OCI-LY7 (cell line): ENCODE measurements at regions not wholly inside any gene's neighbourhood (a gene's known extent, or its start where the extent isn't known, plus 50 kb on each side); places are given as distances from the start of the nearest gene placed in this dataset.

Source experiments
- BruUV-seq: library from RNA; stranded (reverse); fragments of 400-500 nt; replicated peaks from 2 replicates; lab custom pipeline; 2021; lab: Mats Ljungman, UMichigan
- CTCF ChIA-PET: fragments of 300-600 bp; sonication (Branson Sonifier 250); formaldehyde crosslinking; loops from one replicate; lab custom pipeline; 2022; ENCODE audit warnings: antibody characterized with exemption; ENCODE audit not compliant: unreplicated experiment; lab: Charles Lee
- POLR2A ChIA-PET: fragments of 300-600 bp; sonication (Branson Sonifier 250); formaldehyde crosslinking; loops from one replicate; lab custom pipeline; 2022; ENCODE audit warnings: antibody characterized with exemption; lab: Charles Lee
- DNase-seq: peaks from one replicate; pipeline ENCODE4 v3.0.0-alpha.2; 2015; ENCODE audit warnings: low spot score
- H2AFZ ChIP-seq: fragments of 200-600 bp; sonication (generic), shearing (Covaris generic); 2 replicates; pipeline ENCODE4 v1.6.1; 2014; ENCODE audit warnings: mild to moderate bottlenecking, antibody characterized with exemption, low read length, moderate library complexity
- H3K27ac ChIP-seq: fragments of 200-600 bp; sonication (generic); 2 replicates; pipeline ENCODE4 v1.5.1; 2014; ENCODE audit warnings: mixed run types, low read depth, mild to moderate bottlenecking, moderate library complexity, low read length, inconsistent platforms; ENCODE audit not compliant: poor library complexity, severe bottlenecking
- H3K36me3 ChIP-seq: fragments of 200-600 bp; sonication (generic); 2 replicates; pipeline ENCODE4 v1.6.1; 2014; ENCODE audit warnings: mild to moderate bottlenecking, antibody characterized with exemption, low read length, moderate library complexity, mixed read lengths; ENCODE audit not compliant: insufficient read depth
- H3K4me1 ChIP-seq: fragments of 200-600 bp; sonication (generic); 2 replicates; pipeline ENCODE4 v1.5.1; 2014; ENCODE audit warnings: mild to moderate bottlenecking, low read length; ENCODE audit not compliant: insufficient read depth, poor library complexity, severe bottlenecking
- H3K4me2 ChIP-seq: fragments of 200-600 bp; sonication (generic); 2 replicates; pipeline ENCODE4 v1.6.1; 2014; ENCODE audit warnings: mild to moderate bottlenecking, low read length
- H3K4me3 ChIP-seq: fragments of 200-600 bp; sonication (generic); 2 replicates; pipeline ENCODE4 v1.5.1; 2014; ENCODE audit warnings: mild to moderate bottlenecking, low read depth, low read length; ENCODE audit not compliant: poor library complexity, severe bottlenecking
- H3K79me2 ChIP-seq: fragments of 200-600 bp; sonication (generic); 2 replicates; pipeline ENCODE4 v1.6.1; 2016; ENCODE audit warnings: low read depth, mild to moderate bottlenecking, low read length, moderate library complexity, mixed read lengths; ENCODE audit not compliant: insufficient read depth
- H3K9me2 ChIP-seq: fragments of 200-600 bp; sonication (generic); 2 replicates; pipeline ENCODE4 v1.6.1; 2016; ENCODE audit warnings: mild to moderate bottlenecking, low read length, mixed read lengths; ENCODE audit not compliant: insufficient read depth
- H3K9me3 ChIP-seq: fragments of 200-600 bp; sonication (generic); 2 replicates; pipeline ENCODE4 v1.6.1; 2014; ENCODE audit warnings: mild to moderate bottlenecking, mixed run types, low read length, mixed read lengths
- H4K20me1 ChIP-seq: fragments of 200-600 bp; sonication (generic); 2 replicates; pipeline ENCODE4 v1.6.1; 2014; ENCODE audit warnings: mild to moderate bottlenecking, antibody characterized with exemption, low read length, moderate library complexity, mixed read lengths; ENCODE audit not compliant: insufficient read depth
- EZH2phosphoT487 ChIP-seq: fragments of 200-600 bp; sonication (generic); IDR thresholded peaks from 2 replicates; pipeline ENCODE4 v1.6.1; 2018; ENCODE audit warnings: low read depth, borderline replicate concordance, mild to moderate bottlenecking, mixed run types, antibody characterized with exemption, low read length, moderate library complexity, mixed read lengths
- intact Hi-C: fragments of 100-400 bp; cut with micrococcal nuclease; formaldehyde crosslinking; loops from one replicate; pipeline ENCODE4 v1.10.0; 2022; ENCODE audit not compliant: unreplicated experiment
- TF ChIP-seq, protein P1 (sequence below): fragments of 200-600 bp; sonication (generic); conservative IDR thresholded peaks from 2 replicates; pipeline ENCODE4 v1.5.1; 2014; ENCODE audit warnings: mild to moderate bottlenecking, antibody characterized with exemption, low read length, moderate library complexity, mixed read lengths

DNA sequence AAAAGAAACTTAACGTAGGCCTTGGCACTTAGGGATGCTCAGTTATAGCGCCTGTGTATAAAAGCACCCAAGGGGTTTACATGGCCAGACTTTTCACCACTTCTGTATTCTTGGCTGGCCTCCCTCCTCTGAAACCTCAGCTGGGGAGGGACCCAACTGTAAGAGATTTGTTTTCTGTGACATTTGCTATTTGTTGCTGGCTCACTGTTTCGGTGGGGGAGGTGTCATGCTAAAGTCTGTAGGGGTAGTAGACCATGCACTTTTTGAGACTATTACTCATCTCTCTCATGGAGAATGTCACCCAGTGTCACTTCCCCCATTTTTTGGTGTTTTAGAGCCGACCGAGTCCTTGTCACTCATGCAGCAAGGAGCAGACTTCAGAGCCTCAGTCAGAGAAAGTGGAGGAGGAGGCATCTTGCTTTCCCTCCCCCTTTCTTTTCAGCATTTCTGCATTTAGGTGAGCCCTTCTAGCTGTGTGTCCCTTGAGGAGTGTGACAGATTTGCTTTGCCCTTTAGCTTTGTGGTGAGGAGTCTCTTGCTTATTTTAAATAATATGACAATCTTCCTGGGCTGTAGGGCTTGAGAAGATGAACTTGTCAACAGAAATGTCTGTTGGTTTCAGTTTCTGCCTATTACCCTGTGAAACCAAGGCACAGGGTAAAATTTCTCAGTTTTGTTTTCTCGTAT is 160.1 kb downstream of the FASLG start:
- no peaks in the 10 kb centered on the region for H3K9me2 ChIP-seq
- H3K9me3 ChIP-seq, result peaks cover 11% of the 10 kb centered on the region; the same call in 1 of the 2 replicates
- peaks cover 3% of the 10 kb centered on the region; the same call in 1 of the 2 replicates for H3K36me3 ChIP-seq
- TF ChIP-seq, protein P1, sequence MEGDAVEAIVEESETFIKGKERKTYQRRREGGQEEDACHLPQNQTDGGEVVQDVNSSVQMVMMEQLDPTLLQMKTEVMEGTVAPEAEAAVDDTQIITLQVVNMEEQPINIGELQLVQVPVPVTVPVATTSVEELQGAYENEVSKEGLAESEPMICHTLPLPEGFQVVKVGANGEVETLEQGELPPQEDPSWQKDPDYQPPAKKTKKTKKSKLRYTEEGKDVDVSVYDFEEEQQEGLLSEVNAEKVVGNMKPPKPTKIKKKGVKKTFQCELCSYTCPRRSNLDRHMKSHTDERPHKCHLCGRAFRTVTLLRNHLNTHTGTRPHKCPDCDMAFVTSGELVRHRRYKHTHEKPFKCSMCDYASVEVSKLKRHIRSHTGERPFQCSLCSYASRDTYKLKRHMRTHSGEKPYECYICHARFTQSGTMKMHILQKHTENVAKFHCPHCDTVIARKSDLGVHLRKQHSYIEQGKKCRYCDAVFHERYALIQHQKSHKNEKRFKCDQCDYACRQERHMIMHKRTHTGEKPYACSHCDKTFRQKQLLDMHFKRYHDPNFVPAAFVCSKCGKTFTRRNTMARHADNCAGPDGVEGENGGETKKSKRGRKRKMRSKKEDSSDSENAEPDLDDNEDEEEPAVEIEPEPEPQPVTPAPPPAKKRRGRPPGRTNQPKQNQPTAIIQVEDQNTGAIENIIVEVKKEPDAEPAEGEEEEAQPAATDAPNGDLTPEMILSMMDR, result no peak
- TF ChIP-seq EZH2phosphoT487, result no peak
- CTCF ChIA-PET, result no interaction called here
- peak; percentile 91 for DNase-seq
- POLR2A ChIA-PET, result interaction anchor here (0.6 to 2.3 kb wide), 13 partner anchors 9 to 618 kb away, joined by 3 to 15 read pairs (median 4); no protein-coding TSS in a partner anchor
- H2AFZ ChIP-seq, result peak overlapping the region; percentile 83
- H4K20me1 ChIP-seq, result no peaks in the 10 kb centered on the region
- no peaks in the 10 kb centered on the region for H3K79me2 ChIP-seq
- no TSS peak for BruUV-seq
- peak overlapping the region; percentile 88 for H3K27ac ChIP-seq
- H3K4me1 ChIP-seq, result peaks cover 53% of the 10 kb centered on the region
- peak overlapping the region; percentile 59 for H3K4me3 ChIP-seq
- intact Hi-C loops, result loop anchor here (1.0 to 5.0 kb wide), 6 partner anchors 36 to 658 kb away; partner anchors contain the start of genes PRDX6 and SUCO
- peak overlapping the region; percentile 79 for H3K4me2 ChIP-seq

DNA sequence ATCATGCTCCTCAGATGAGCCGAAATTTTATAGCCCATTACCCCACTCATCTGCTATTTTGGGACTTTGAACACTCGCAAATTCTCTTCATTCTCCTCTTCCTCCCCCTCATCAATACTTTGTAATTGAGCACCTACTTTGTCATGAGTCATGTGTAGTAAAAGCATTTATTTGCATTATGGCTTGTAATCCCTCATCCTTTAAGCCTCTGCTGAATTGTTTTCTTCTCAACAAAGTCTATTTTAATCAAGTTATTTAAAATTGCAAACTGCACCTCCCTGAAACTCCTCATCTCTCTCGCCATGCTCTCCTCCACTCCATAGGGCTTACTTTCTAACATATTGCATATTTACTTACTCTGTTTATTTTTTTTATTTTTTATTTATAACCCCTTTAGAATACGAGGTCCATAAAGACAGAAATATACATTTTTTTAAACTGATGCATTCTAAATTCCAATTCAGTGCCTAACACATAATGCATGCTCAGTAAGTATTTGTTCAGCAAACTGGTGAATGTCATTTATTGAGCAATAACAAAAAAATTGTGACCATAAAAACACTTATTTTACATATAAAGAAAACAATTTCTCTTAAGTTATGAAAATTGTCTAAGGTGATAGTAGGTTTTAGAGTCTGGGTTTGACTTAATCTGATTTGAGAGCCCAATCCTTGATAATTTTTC is 161.7 kb downstream of the FASLG start:
- no peak overlapping the region for H3K4me3 ChIP-seq
- peak overlapping the region; percentile 83 for H2AFZ ChIP-seq
- H3K27ac ChIP-seq, result peak overlapping the region; percentile 88
- H3K9me3 ChIP-seq, result no peaks in the 10 kb centered on the region; the same call in 1 of the 2 replicates
- TF ChIP-seq EZH2phosphoT487, result no peak
- TF ChIP-seq, protein P1, result no peak
- H4K20me1 ChIP-seq, result no peaks in the 10 kb centered on the region
- ChIA-PET POLR2A (interaction anchor here (0.6 to 1.5 kb wide), 2 partner anchors 44 to 200 kb away, joined by 3 to 6 read pairs; no protein-coding TSS in a partner anchor), CTCF (no interaction called here)
- H3K36me3 ChIP-seq, result 0 out of 2 replicates have a peak, but pooled peaks cover 3% of the 10 kb centered on the region
- H3K4me1 ChIP-seq, result peaks cover 53% of the 10 kb centered on the region
- BruUV-seq, result no TSS peak
- no peaks in the 10 kb centered on the region for H3K9me2 ChIP-seq
- no peaks in the 10 kb centered on the region for H3K79me2 ChIP-seq
- H3K4me2 ChIP-seq, result peak overlapping the region; percentile 79
- intact Hi-C loops, result loop anchor here (10.0 kb wide), 1 partner anchor 294 kb away; no protein-coding TSS in a partner anchor
- no peak for DNase-seq
